NCI-H2196 (cell line): ENCODE measurements at regions not wholly inside any gene's neighbourhood (a gene's known extent, or its start where the extent isn't known, plus 50 kb on each side); places are given as distances from the start of the nearest gene placed in this dataset.
"Not testable (repeated sequence)": the region's sequence is repeated elsewhere in the genome, so short reads cannot be mapped to it uniquely, and the experiment has no call there.

Experiments
- DNase-seq: peaks from one replicate; lab custom pipeline; 2025; ENCODE audit not compliant: unreplicated experiment; lab: John Stamatoyannopoulos, UW

GRCh38 chr4:179618966-179619365, 2176.7 kb upstream of the AGA start:
- no peak for DNase-seq

GRCh38 chr4:179624768-179625181, 2182.5 kb upstream of the AGA start:
- no peak for DNase-seq

- DNase-seq: no peak
Measured at GRCh38 chr4:179625406-179625805, 2183.2 kb upstream of the AGA start.

GRCh38 chr4:179626687-179627086, 2184.4 kb upstream of the AGA start:
- DNase-seq: no peak

- DNase-seq: no peak
Measured at GRCh38 chr4:179631321-179631720, 2189.1 kb upstream of the AGA start.

- no peak for DNase-seq
Measured at GRCh38 chr4:179634862-179635261, 2192.6 kb upstream of the AGA start.

GRCh38 chr4:179662522-179662921, 2220.3 kb upstream of the AGA start:
- no peak for DNase-seq

GRCh38 chr4:179663641-179664429, 2221.6 kb upstream of the AGA start:
- no peak for DNase-seq

- DNase-seq: no peak
Measured at GRCh38 chr4:179664430-179665027, 2222.3 kb upstream of the AGA start.

GRCh38 chr4:179666226-179666625, 2224.0 kb upstream of the AGA start:
- no peak for DNase-seq

- DNase-seq: no peak
Measured at GRCh38 chr4:179671609-179672008, 2229.4 kb upstream of the AGA start.

GRCh38 chr4:179678093-179678814, 2236.0 kb upstream of the AGA start:
- DNase-seq: no peak

GRCh38 chr4:179683661-179684060, 2241.4 kb upstream of the AGA start:
- not testable (repeated sequence) for DNase-seq

GRCh38 chr4:179692222-179692621, 2250.0 kb upstream of the AGA start:
- DNase-seq: no peak

GRCh38 chr4:179695175-179695574, 2252.9 kb upstream of the AGA start:
- no peak for DNase-seq

GRCh38 chr4:179698321-179698720, 2256.1 kb upstream of the AGA start:
- DNase-seq: no peak

GRCh38 chr4:179709961-179710624, 2267.9 kb upstream of the AGA start:
- DNase-seq: no peak

GRCh38 chr4:179719766-179720450, 2277.7 kb upstream of the AGA start:
- no peak for DNase-seq

- DNase-seq: not testable (repeated sequence)
Measured at GRCh38 chr4:179726491-179726890, 2284.3 kb upstream of the AGA start.

- DNase-seq: no peak
Measured at GRCh38 chr4:179728305-179728704, 2286.1 kb upstream of the AGA start.

GRCh38 chr4:179736820-179737219, 2294.6 kb upstream of the AGA start:
- DNase-seq: not testable (repeated sequence)
